Neural cell (in vitro differentiated cells): ENCODE measurements at regions not wholly inside any gene's neighbourhood (a gene's known extent, or its start where the extent isn't known, plus 50 kb on each side); places are given as distances from the start of the nearest gene placed in this dataset.

Experiments
- H2AFZ ChIP-seq: fragments of 200-600, 300-800 bp; sonication (generic), shearing (Covaris generic); 2 replicates; pipeline ENCODE4 v1.6.0; 2014; ENCODE audit warnings: low read depth, mild to moderate bottlenecking, antibody characterized with exemption, low read length, moderate library complexity
- H3F3A ChIP-seq: fragments of 200-600 bp; shearing (Covaris generic); 2 replicates; pipeline ENCODE4 v1.6.1; 2016; ENCODE audit warnings: mild to moderate bottlenecking, moderate library complexity, mixed read lengths, antibody characterized with exemption, low read length; ENCODE audit not compliant: insufficient read depth, poor library complexity, severe bottlenecking
- H3K27ac ChIP-seq: fragments of 200-600, 300-800 bp; sonication (generic), shearing (Covaris generic); 2 replicates; pipeline ENCODE4 v1.5.1; 2014; ENCODE audit warnings: mild to moderate bottlenecking, low read length, moderate library complexity
- H3K27me3 ChIP-seq: fragments of 300-800, 200-600 bp; sonication (generic), shearing (Covaris generic); 2 replicates; pipeline ENCODE4 v1.6.0; 2014; ENCODE audit warnings: mild to moderate bottlenecking, low read depth, low read length, moderate library complexity; ENCODE audit not compliant: insufficient read depth
- H3K36me3 ChIP-seq: fragments of 300-800, 200-600 bp; sonication (generic), shearing (Covaris generic); 2 replicates; pipeline ENCODE4 v1.5.1; 2014; ENCODE audit warnings: mild to moderate bottlenecking, antibody characterized with exemption, low read length, moderate library complexity; ENCODE audit not compliant: insufficient read depth
- H3K4me2 ChIP-seq: fragments of 300-800, 200-600 bp; sonication (generic), shearing (Covaris generic); 2 replicates; pipeline ENCODE4 v1.6.0; 2014; ENCODE audit warnings: mild to moderate bottlenecking, low read length
- H3K4me3 ChIP-seq: fragments of 300-800, 200-600 bp; sonication (generic), shearing (Covaris generic); 2 replicates; pipeline ENCODE4 v1.5.1; 2014; ENCODE audit warnings: mild to moderate bottlenecking, low read length, moderate library complexity
- H3K79me2 ChIP-seq: fragments of 200-600 bp; shearing (Covaris generic); replicated peaks from 2 replicates; pipeline ENCODE4 v1.6.0; 2014; ENCODE audit warnings: mild to moderate bottlenecking, low read length, moderate library complexity; ENCODE audit not compliant: insufficient read depth
- H3K9ac ChIP-seq: fragments of 300-800, 200-600 bp; sonication (generic), shearing (Covaris generic); 2 replicates; pipeline ENCODE4 v1.6.1; 2016; ENCODE audit warnings: mild to moderate bottlenecking, low read length, mixed read lengths
- H3K9me2 ChIP-seq: fragments of 200-600 bp; shearing (Covaris generic); 2 replicates; pipeline ENCODE4 v1.6.1; 2016; ENCODE audit warnings: mild to moderate bottlenecking, low read length, mixed read lengths; ENCODE audit not compliant: insufficient read depth
- H3K9me3 ChIP-seq: fragments of 200-600, 300-800 bp; sonication (generic), shearing (Covaris generic); 2 replicates; pipeline ENCODE4 v1.6.1; 2016; ENCODE audit warnings: mild to moderate bottlenecking, mixed run types, low read length, moderate library complexity, mixed read lengths
- H4K20me1 ChIP-seq: fragments of 200-600 bp; shearing (Covaris generic); 2 replicates; pipeline ENCODE4 v1.6.1; 2016; ENCODE audit warnings: mild to moderate bottlenecking, mixed run types; ENCODE audit not compliant: insufficient read depth
- EP300 ChIP-seq: fragments of 450-650 bp; conservative IDR thresholded peaks from 2 replicates; pipeline ENCODE4 v1.6.1; 2014; ENCODE audit warnings: antibody characterized with exemption, mild to moderate bottlenecking, moderate library complexity; ENCODE audit not compliant: poor library complexity, severe bottlenecking
- EZH2 ChIP-seq: fragments of 200-600, 300-800 bp; shearing (Covaris generic), sonication (generic); IDR thresholded peaks from 2 replicates; pipeline ENCODE4 v1.6.1; 2014; ENCODE audit warnings: antibody characterized with exemption, low read length, borderline replicate concordance, mild to moderate bottlenecking; ENCODE audit not compliant: insufficient read depth, poor library complexity, severe bottlenecking
- MXI1 ChIP-seq: fragments of 450-650 bp; conservative IDR thresholded peaks from 2 replicates; pipeline ENCODE4 v1.6.1; 2014; ENCODE audit warnings: antibody characterized with exemption, mild to moderate bottlenecking; ENCODE audit not compliant: poor library complexity, severe bottlenecking
- POLR2AphosphoS5 ChIP-seq: IDR thresholded peaks from 2 replicates; pipeline ENCODE4 v1.6.1; 2012
- RAD21 ChIP-seq: fragments of 450-650 bp; conservative IDR thresholded peaks from 2 replicates; pipeline ENCODE4 v1.6.1; 2014; ENCODE audit warnings: antibody characterized with exemption, mild to moderate bottlenecking, moderate library complexity
- SMC3 ChIP-seq: fragments of 450-650 bp; conservative IDR thresholded peaks from 2 replicates; pipeline ENCODE4 v1.6.1; 2014; ENCODE audit warnings: antibody characterized with exemption, mild to moderate bottlenecking, moderate library complexity; ENCODE audit not compliant: poor library complexity
- TAF1 ChIP-seq: IDR thresholded peaks from 2 replicates; pipeline ENCODE4 v1.6.1; 2012; ENCODE audit warnings: low read depth
- TF ChIP-seq, protein P1 (sequence below): IDR thresholded peaks from 2 replicates; pipeline ENCODE4 v1.6.1; 2012; ENCODE audit warnings: borderline replicate concordance
- TF ChIP-seq, protein P2 (sequence below): fragments of 450-650 bp; IDR thresholded peaks from 2 replicates; pipeline ENCODE4 v1.5.1; 2014; ENCODE audit warnings: antibody characterized with exemption, mild to moderate bottlenecking, moderate library complexity; ENCODE audit not compliant: poor library complexity, severe bottlenecking

GRCh38 chr5:73312146-73312871, 136.3 kb downstream of the FOXD1 start:
- Histone ChIP-seq H3K4me3 (no peak overlapping the region), H3K27me3 (peaks cover 77% of the 10 kb centered on the region), H2AFZ (no peak overlapping the region)

GRCh38 chr5:73311291-73312110, 137.1 kb downstream of the FOXD1 start:
- H3K36me3 ChIP-seq, result no peaks in the 10 kb centered on the region
- no peak overlapping the region for H3K4me2 ChIP-seq
- no peaks in the 10 kb centered on the region for H4K20me1 ChIP-seq
- H3K9me3 ChIP-seq, result no peaks in the 10 kb centered on the region
- H3K4me3 ChIP-seq, result peak overlapping the region; percentile 45
- H2AFZ ChIP-seq, result no peak overlapping the region
- H3F3A ChIP-seq, result no peaks in the 10 kb centered on the region
- no peaks in the 10 kb centered on the region for H3K9me2 ChIP-seq
- peaks cover 85% of the 10 kb centered on the region for H3K27me3 ChIP-seq
- no peaks in the 10 kb centered on the region for H3K79me2 ChIP-seq
- H3K9ac ChIP-seq, result no peak overlapping the region
- H3K27ac ChIP-seq, result no peak overlapping the region
- TF ChIP-seq SMC3 (no peak), EP300 (no peak), POLR2AphosphoS5 (no peak), RAD21 (no peak), EZH2 (no peak), TAF1 (no peak)
- TF ChIP-seq, protein P1, sequence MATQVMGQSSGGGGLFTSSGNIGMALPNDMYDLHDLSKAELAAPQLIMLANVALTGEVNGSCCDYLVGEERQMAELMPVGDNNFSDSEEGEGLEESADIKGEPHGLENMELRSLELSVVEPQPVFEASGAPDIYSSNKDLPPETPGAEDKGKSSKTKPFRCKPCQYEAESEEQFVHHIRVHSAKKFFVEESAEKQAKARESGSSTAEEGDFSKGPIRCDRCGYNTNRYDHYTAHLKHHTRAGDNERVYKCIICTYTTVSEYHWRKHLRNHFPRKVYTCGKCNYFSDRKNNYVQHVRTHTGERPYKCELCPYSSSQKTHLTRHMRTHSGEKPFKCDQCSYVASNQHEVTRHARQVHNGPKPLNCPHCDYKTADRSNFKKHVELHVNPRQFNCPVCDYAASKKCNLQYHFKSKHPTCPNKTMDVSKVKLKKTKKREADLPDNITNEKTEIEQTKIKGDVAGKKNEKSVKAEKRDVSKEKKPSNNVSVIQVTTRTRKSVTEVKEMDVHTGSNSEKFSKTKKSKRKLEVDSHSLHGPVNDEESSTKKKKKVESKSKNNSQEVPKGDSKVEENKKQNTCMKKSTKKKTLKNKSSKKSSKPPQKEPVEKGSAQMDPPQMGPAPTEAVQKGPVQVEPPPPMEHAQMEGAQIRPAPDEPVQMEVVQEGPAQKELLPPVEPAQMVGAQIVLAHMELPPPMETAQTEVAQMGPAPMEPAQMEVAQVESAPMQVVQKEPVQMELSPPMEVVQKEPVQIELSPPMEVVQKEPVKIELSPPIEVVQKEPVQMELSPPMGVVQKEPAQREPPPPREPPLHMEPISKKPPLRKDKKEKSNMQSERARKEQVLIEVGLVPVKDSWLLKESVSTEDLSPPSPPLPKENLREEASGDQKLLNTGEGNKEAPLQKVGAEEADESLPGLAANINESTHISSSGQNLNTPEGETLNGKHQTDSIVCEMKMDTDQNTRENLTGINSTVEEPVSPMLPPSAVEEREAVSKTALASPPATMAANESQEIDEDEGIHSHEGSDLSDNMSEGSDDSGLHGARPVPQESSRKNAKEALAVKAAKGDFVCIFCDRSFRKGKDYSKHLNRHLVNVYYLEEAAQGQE, result no peak
- TF ChIP-seq, protein P2, sequence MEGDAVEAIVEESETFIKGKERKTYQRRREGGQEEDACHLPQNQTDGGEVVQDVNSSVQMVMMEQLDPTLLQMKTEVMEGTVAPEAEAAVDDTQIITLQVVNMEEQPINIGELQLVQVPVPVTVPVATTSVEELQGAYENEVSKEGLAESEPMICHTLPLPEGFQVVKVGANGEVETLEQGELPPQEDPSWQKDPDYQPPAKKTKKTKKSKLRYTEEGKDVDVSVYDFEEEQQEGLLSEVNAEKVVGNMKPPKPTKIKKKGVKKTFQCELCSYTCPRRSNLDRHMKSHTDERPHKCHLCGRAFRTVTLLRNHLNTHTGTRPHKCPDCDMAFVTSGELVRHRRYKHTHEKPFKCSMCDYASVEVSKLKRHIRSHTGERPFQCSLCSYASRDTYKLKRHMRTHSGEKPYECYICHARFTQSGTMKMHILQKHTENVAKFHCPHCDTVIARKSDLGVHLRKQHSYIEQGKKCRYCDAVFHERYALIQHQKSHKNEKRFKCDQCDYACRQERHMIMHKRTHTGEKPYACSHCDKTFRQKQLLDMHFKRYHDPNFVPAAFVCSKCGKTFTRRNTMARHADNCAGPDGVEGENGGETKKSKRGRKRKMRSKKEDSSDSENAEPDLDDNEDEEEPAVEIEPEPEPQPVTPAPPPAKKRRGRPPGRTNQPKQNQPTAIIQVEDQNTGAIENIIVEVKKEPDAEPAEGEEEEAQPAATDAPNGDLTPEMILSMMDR, result no peak

More at GRCh38 chr5:73312146-73312871, 136.3 kb downstream of the FOXD1 start:
- Histone ChIP-seq H3K27ac (no peak overlapping the region), H3K36me3 (no peaks in the 10 kb centered on the region), H3K9ac (no peak overlapping the region), H3K4me2 (no peak overlapping the region), H3K79me2 (no peaks in the 10 kb centered on the region), H4K20me1 (no peaks in the 10 kb centered on the region), H3K9me2 (no peaks in the 10 kb centered on the region), H3K9me3 (no peaks in the 10 kb centered on the region), H3F3A (no peaks in the 10 kb centered on the region)
- TF ChIP-seq RAD21, result no peak
- TF ChIP-seq, protein P2, result no peak
- no peak for TF ChIP-seq EP300
- TF ChIP-seq SMC3, result no peak
- no peak for TF ChIP-seq TAF1
- TF ChIP-seq, protein P1, result no peak
- no peak for TF ChIP-seq EZH2
- no peak for TF ChIP-seq POLR2AphosphoS5
- no peak for TF ChIP-seq MXI1
